Fibroblast of upper back skin (primary cell): ENCODE measurements at regions not wholly inside any gene's neighbourhood (a gene's known extent, or its start where the extent isn't known, plus 50 kb on each side); places are given as distances from the start of the nearest gene placed in this dataset.
A peak's percentile ranks its signal among the peaks of the same experiment; 100 is the strongest.

Experiments used
- DNase-seq: peaks from one replicate; pipeline ENCODE4 v3.0.0-alpha.2; 2013

DNA sequence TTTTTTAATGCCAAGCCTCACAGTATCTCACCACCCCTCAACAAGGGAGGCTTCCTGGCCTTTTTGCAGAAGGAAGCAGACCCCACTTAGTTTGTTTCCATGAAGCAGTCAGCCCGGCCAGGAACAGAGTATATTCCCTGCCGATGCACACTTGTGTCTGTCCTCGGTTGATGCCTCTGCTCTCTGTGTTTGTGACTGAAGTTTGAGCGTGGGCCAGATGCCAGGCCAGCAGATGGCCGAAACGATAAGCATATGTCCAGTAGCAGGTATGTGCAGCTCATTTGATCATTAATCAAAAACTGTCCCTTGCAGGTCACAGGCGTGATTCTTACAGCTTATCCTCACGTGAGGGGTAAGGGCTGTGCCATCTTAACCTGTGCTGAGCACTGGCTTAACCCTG is 144.0 kb downstream of the IRS2 start:
- DNase-seq: no peak

DNA sequence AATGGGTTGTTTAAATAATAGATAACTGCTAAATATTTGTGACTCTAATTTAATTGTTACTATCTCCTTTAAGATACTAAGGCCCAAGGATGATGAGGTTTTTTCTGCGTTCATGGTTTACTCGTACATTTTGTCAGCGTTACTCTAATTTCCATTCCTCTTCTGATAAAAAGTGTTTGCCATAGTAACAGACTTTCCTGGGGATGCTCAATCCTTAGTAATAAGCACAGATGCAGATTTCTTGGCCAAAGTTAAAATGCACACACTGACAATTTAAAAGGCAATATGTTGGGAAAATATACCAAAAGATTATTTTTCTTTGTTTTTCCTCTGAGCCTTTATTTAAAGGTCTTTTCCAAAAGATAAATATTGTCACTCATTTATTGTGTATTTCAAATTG is 149.6 kb downstream of the IRS2 start:
- DNase-seq: no peak

DNA sequence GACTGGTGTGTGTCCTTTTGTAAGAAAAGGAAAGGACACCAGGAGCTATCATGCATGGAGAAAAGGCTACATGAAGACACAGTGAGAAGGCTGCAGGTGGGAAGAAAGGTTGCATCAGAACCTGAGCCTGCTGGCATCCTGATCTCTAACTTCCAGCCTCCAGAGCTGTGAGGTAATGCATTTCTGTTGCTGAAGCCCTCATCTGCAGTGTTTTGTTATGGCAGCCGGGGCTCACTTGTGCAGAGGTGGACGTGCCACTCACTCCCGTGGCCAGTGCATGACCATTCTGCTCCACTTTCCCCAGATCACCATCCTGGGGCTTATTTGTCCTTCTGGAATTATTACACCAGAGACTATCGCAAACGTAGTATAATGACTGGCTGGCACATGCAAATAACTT is 155.3 kb downstream of the IRS2 start:
- DNase-seq: no peak

DNA sequence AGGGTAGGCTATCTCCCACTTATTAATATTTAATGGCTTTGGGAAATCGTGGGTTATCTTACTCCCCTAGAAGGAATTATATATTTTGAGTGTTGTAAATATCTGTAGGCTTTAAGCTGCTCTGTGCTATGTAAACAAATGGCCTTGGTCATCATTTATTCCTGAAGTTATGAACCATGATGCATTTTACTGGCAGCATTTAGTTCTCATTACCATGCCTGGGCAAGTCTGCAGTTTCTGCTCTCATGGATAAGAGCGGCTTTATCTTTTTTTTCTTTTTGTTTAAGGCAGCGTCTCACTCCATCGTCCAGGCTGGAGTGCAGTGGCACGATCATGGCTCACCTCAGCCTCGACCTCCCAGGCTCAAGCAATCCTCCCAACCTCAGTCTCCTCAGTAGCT is 156.1 kb downstream of the IRS2 start:
- DNase-seq: no peak

DNA sequence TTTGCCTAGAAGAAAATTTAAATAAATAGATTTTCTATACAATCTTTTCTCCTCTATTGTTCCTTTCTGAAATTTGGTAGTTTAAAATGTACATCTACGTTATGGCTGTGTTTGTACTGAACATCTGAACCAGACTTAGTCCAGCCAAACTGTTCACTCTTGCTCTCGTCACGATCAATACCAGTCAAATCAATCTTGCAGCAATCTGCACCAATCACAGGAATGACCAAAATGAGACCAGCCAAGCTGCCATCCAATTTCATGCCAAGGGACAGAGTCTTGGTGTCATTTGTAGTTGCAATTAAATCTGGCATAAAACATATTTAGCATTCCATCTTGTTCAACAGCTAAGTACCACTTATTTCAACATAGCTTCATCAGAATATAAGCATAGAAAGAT is 156.6 kb downstream of the IRS2 start:
- DNase-seq: no peak

DNA sequence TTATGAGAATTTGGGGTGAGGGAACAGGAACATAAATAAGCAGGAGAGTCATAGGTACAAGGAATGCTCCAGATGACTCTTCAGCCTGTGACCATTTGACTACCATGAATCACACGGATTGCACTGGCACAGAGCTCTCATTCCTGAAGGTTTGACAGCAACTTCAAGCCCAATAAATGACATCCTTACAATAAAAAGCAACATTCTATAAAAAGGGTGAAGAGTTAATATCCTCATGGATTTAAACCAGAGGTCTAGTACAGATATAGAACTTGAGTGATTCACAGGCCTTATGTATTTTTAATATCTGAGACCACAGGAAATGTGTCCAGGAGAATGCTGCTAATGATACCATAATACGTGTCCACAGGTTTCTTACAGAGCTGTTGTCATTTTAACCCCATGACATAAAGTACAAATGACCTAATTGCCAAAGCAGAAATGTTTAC is 158.1 kb downstream of the IRS2 start:
- peak; percentile 83 for DNase-seq

DNA sequence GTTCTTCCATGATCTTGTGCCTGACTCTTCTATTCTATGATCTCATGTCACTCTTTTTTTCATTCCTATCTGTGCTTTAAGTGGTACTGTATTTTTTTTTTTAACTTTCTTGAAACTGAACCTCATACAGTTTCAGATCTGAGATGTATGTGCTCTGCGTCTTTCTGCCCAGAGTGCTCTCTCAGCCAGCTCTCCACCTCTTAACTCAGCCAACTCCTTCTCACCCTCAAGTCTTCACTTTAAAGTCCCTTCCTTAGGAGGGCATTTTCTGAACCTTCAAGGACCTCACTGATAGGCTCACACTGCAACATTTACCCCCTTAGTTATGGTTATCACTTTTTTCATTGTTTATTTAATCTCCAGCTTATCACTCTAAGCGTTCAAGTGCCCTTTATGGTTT is 158.7 kb downstream of the IRS2 start:
- DNase-seq: no peak

DNA sequence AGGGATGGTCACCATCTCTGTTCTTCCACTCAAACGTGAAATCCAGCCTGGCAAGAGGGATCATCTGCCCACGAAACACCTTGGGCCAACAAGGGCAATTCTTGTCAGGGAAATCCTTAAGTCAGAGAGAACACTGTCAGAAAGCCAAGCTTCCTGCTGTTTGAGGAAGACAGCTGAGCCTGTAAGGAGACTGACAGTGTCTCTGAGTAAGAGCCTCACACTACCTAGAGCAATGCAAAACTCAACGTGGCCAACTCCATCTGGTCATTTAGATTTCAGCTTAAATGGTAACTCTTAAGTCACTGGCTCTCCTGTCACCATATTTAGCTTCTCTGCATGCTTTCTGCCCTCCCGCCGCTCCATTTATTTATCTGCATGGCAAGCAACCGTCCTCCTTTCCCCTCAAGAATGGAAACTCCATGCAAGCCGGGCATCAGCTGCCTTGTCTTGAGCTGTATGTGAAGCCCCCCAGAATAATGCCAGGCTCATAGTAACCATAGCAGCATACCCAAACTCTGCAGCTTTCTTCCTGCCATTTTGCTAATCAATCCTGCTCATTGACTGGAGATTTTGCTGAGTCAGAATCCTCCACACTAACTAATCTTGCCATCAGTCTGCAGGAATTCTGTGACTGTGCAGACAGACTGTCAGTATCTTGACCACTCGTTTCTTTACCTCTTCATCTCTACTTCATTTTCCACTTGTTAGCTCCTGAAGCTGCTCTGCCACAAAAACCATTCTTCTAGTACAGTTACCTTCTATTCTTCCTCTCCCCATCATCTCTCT is 159.8 kb downstream of the IRS2 start:
- DNase-seq: peak; percentile 12

DNA sequence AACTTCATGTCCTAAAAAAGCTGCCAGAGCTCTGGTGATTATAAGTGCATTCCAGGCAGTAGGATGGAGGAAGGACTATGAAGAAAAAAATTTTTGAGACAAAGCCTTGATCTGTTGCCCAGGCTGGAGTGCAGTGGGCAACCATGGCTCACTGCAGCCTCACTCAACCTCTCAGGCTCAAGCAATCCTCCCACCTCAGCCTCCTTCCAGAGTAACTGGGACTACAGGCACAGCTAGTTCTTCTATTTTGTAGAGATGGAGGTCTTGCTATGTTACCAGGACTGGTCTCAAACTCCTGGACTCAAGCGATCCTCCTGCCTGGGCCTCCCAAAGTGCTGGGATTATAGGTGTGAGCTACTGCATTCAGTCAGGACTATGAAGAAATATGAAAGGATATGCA is 161.2 kb downstream of the IRS2 start:
- no peak for DNase-seq

DNA sequence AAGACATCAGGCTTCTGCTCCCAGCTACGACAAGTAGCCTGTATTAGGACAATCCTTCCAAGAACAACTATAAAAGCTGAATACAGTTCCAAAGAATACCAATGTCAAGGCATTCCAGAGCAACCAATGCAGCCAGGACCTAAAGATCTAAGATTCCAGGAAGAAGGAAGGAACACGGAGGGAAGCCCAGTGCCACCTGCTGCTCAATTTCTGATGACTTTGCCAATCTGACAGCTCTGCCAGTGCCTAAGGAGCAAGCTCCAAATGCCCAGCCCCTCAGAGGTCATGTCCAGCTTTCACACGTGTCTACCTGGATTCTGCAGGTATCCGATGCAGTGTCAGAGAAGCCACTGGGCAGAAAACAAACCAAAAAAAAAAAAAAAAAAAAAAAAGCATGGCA is 164.4 kb downstream of the IRS2 start:
- no peak for DNase-seq

DNA sequence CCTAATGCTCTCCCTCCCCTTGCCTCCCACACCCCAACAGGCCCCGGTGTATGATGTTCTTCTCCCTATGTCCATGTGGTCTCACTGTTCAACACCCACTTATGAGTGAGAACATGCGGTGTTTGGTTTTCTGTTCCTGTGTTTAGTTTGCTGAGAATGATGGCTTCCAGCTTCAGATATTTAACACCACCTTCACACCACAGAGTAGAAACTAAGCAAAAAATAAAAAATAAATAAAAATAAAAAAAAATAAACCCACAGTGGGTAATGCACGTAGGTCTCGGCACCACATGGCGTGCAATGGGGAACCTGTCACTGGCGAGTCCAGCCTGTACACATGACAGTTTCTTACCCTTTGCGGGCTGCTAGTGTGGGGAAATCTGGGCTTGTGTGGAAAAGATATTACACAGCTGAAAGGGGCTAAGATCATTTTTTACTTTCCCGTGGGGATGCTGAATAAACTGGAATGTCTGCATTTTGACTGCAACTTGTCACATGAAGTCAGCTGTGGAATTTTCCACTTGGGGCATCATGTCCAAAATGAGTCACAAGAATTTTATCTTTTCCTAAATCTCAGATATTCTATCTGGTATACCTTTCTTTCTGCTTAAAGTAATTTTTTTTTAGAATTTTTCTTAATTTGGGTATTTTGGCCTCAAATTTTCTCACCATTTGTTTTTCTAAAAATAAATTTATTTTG is 170.5 kb downstream of the IRS2 start:
- DNase-seq: no peak

DNA sequence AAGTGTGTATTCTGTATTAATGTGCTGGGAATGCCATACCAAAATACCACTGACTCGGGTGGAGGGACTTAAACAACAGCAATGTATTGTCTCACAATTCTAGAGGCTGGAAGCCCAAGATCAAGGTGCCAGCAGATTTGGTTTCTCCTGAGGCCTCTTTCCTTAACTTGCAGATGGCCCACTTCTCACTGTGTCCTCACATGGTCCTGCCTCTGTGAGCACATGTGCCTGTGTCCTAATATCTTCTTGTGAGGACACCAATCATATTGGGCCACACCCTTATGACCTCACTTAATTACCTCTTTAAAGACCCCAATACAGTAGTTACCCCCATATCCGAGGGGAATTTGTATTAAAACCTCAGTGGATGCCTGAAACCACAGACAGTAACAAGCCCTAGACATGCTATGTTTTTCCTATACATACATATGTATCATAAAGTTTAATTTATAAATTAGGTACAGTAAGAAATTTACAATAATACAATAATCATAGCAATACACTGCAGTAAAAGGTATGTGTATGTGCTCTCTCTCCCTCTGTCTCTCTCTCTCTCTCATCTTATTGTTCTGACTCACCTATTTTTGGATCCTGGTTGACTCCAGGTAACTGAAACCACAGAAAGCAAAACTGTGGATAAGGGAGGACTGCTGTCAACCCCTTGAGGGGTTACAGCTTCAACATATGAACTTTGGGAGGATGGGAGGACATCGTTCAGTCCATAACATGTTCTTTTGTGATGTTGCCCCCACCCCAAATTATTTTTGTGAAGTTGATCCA is 174.3 kb downstream of the IRS2 start:
- DNase-seq: no peak

DNA sequence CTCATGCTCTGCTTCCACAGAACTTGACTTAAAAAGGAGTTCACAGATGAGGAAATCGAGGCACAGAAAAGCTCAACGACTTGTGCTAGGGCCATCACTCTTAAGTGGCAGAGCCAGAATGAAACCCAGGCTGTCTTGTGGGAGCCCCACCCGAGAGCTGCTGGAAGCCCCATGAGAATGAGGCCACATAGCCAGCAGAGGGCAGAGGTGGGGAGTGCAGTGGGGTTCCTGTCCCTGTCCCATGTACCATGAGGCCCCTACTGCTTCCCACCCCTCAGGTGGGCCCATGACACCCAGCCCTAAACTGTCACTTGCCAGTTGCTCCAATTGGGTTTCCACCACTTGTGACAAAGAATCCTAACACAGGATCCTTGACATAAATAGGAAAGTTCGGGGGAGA is 175.9 kb downstream of the IRS2 start:
- no peak for DNase-seq

DNA sequence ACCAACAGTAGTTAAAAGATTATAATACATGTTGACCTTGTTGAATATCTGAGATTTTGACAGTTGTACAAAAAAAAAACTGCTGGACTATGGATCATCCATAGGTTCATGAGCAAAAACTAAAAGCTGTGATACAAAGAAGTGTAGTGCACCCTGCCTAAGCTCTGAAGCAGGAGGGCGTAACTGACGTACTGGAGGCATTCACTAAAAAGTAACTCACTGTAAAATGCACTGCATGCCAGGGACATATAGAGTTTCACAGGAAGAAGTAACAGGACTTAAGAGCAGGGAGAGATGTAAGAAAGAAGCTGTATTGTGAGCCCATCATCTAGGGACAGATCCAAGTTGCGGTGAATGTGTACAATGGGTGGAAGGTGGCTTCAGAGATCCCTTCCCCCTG is 177.9 kb downstream of the IRS2 start:
- no peak for DNase-seq

DNA sequence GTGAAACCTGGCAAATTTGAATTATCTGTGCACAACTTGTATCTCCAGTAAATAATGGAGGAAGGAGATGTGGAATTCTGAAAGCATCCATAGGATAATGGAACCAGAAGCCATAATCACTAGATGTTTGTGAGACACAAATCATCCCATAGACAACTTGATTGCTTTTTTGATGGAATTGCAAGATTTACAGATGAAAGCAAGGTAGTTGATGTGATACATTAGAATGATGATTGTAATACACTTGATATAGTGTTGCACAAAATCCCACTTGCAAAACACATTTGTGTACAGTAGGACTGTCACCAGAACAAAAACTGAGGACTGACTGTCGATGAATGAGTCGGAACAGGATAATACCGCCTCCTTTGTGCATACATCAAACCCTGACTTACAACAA is 178.3 kb downstream of the IRS2 start:
- no peak for DNase-seq

DNA sequence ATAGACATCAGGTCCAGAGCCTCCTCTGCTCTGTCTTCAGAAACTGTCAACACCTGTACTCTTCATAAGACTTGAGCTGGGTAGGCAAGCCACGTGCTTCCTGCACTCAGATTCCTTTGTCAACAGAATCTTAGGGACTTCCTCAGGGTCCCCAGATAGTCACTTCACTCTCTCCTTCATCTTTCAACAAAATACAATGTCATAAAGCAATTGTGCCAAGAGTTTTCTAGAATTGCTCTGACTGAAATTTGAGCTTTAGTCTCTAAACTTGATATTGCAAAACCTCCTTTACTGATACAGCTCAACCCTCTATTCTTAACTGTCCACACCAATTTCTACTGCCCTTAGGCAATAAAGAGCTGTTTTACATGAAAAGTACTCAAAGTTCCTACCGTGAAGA is 179.9 kb downstream of the IRS2 start:
- no peak for DNase-seq

DNA sequence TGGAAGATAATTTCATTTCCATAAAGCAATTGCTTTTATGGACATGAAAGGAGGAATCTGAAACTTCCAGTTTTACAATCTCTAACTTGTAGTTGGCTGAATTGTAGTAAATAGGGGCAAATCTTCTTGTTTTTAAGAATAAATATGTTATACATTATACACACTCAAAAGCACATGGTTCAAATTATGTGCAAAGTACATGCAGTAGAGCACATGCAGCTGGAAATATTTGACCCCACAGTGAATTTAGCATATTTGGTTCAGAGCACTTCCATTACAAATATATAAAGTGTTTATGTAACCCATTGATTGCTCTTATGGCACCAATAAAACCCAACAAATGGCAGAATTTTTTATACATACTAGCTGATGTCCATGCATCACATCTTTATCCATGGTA is 180.5 kb downstream of the IRS2 start:
- no peak for DNase-seq

DNA sequence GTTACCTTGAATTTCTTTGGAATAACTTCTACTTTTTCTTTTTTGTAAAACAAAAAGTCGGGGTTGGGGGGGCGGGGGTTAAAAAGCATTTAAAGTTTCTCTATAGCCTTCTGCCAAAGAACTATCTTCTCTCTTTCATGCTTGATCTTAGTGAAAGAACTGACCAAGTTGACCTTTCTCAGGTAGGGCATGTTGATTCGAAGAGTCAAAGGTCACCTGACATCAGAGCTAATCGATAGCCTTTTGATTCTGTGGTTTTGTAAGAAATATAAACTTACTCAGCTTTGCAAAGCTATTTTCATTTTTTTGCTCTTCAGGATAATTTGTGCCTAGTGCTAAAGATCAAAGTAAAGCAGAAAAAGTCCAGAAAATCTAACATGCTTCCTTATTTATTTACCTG is 181.5 kb downstream of the IRS2 start:
- no peak for DNase-seq

DNA sequence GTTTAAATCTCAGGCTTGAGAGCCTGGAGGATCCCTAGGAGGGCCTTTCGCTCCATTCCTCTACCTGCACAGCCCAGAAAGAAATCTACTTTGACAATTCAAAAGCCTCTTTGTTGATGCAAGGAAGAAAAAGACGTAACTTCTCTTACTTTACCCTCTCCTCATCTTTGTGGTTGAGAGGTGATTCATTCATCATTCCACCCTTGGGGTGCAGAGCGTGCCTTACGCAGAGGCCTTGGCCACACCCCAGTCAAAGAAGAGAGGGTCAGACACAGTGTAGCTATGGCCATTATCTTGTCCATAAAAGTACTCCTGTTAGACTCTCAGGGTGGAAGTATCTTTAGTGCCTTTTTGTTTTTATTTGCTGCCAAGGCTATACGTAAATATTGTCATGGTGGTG is 184.0 kb downstream of the IRS2 start:
- DNase-seq: no peak

DNA sequence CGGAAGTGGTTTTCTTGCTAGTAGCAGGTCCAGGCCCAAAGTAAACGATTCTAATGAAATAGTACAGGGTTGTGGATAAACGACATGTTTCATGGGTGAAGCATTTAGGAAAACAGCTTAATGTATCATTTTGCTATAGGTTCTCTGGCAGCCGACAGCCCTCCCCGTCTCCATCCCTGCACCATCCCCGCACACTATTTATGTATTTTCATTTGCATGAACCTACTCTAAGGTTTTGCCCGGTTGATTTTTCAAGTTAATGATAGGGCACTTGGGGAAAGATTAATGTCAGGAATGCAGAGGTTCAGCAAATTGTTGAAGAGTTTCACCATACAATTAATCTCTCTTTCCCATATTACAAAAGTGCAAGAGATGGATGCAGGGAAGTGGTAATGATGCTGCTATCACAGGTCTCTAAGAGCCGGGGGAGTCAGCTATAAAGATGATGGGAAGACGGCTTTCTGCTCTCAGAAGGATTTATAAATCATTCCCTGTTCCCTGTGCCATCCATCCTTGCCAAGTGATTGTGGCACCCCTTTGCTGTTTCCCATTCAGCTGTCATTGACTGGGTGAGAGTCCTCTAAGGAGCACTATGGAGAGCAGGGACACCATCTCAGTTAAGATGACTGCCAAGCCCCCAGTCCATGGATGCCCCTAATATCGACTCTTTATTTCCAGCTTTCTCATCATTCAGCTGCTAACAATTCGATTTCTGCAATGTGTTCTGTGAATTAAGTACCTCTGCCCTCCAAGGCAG is 186.3 kb downstream of the IRS2 start:
- peak; percentile 21 for DNase-seq

DNA sequence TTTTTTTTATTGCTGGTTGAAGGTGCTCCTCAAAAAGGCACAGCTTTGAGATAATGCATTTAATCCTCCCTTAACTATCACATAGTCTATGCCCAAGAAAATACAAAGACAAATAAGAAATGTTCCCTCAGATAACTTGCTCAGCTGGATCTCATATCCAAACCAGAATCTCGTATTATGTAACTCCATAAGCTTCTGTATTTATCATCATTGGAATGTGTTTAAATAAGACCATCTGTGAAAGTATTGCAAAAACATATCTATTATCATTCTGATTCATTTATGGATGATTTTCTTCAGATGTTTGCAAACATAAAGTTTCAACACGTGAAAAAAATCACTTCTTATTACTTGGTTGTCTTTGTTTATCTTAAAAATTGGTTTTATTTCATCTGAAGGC is 190.9 kb downstream of the IRS2 start:
- peak; percentile 71 for DNase-seq

DNA sequence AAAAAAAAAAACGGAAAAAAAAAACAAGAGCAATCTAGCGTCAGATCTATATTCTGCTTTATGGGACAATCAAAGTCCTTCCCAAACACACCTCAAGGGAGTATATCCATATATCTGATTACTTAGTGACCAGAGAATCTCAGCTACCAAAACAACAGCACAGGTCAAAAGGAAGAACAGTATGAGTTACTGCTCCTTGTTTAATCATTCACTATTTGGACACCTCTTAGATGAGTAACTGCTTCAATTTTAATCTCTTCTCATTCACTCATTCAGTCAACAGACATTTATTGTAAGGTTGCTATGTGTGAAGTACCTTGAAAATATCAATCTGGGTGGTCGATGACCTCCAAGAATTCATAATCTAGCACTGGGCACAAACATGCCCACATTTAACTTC is 193.2 kb downstream of the IRS2 start:
- DNase-seq: no peak

DNA sequence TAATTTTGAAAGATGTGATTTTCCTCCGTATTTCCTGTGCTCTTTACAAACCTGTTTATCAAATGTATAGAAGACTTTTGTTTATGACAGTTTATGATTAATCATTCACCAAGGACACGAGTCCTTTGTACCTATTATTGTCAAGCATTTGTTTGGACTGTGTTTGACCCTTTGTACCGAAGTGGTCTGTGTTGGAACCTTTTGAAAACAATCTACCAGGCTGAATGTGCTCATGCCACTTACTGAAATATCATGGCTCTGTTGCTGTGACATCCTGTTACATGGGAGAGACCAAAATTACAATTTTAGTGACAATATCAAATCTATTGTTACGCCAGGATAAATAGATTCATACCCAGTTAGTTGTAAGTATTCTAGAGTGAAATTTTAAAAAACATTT is 193.6 kb downstream of the IRS2 start:
- DNase-seq: no peak
